MG63 (cell line): ENCODE measurements at regions not wholly inside any gene's neighbourhood (a gene's known extent, or its start where the extent isn't known, plus 50 kb on each side); places are given as distances from the start of the nearest gene placed in this dataset.

Experiments
- DNase-seq: peaks from one replicate; pipeline ENCODE4 v3.0.0-alpha.2; 2020
- H3K27me3 ChIP-seq: fragments of 250-450 bp; sonication (Bioruptor Pico); 2 replicates; pipeline ENCODE4 v1.5.1; 2020; ENCODE audit warnings: mild to moderate bottlenecking, moderate library complexity
- H3K36me3 ChIP-seq: fragments of 250-450 bp; sonication (Bioruptor Pico); 2 replicates; pipeline ENCODE4 v1.5.1; 2020; ENCODE audit warnings: mild to moderate bottlenecking, moderate library complexity
- H3K4me3 ChIP-seq: fragments of 250-450 bp; sonication (Bioruptor Pico); 2 replicates; pipeline ENCODE4 v1.5.1; 2020; ENCODE audit warnings: mild to moderate bottlenecking, moderate library complexity
- H3K9me3 ChIP-seq: fragments of 250-450 bp; sonication (Bioruptor Pico); 2 replicates; pipeline ENCODE4 v1.5.1; 2020; ENCODE audit warnings: mild to moderate bottlenecking, moderate library complexity

DNA sequence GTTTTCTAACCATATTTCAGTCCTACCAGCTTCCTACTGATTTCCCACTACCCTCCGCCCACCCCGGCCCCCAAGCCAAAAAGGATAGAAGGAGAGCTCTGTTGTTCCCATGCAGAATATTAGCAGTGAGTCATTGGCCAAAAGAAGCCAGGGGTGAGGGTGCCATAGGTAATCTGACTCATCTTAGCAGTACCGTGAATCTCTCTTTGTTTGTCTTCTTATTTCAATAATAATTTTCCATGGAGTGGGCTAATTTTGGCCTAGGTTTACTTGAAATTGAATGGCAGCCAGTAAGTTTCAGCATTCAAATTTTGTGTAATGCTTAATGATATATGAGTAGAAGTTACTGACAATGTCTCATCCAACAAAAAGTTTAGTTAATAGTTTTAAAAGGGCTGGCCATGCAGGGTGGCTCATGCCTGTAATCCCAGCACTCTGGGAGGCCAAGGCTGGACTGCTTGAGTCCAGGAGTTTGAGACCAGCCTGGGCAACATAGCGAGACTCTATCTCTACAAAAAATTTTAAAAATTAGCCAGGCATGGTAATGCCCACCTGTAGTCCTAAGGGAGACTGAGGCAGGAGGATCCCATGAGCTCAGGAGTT, 74.2 kb downstream of the C9orf152 start:
- peak; percentile 78 for DNase-seq
- Histone ChIP-seq H3K9me3 (no peaks in the 10 kb centered on the region), H3K36me3 (peaks cover 41% of the 10 kb centered on the region), H3K27me3 (no peaks in the 10 kb centered on the region), H3K4me3 (no peak overlapping the region)

DNA sequence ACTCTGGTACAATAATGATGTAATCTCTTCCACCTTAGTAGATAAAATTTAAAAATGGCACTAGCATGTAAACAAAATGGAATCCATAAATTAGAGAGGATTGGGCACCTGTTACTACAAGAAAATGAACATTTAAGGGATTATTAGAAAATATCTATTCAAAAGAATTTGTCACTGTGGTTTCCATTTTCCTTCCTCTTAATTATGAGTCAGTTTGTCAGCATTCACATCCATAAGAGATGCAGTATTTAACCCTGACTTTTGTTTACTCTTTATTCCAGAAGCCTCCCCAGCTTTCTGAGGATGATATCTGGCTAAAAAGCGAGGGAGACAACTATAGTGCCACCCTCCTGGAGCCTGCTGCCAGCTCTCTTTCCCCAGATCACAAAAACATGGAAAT, 72.1 kb downstream of the C9orf152 start:
- no peak overlapping the region for H3K4me3 ChIP-seq
- H3K36me3 ChIP-seq, result peaks cover 54% of the 10 kb centered on the region
- H3K27me3 ChIP-seq, result no peaks in the 10 kb centered on the region
- no peak for DNase-seq
- H3K9me3 ChIP-seq, result no peaks in the 10 kb centered on the region

DNA sequence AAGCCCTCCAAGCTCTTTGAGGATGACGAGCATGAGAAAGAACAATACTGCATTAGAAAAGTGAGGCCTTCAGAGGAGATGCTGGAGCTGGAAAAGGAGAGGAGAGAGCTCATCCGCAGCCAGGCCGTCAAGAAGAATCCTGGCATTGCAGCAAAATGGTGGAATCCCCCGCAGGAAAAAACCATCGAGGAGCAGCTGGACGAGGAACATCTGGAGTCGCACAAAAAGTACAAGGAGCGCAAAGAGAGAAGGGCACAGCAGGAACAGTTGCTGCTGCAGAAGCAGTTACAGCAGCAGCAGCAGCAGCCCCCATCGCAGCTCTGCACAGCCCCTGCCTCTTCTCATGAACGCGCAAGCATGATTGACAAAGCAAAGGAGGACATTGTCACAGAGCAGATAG, 71.2 kb downstream of the C9orf152 start:
- DNase-seq, result no peak
- Histone ChIP-seq H3K36me3 (peaks cover 52% of the 10 kb centered on the region), H3K4me3 (no peak overlapping the region), H3K27me3 (no peaks in the 10 kb centered on the region), H3K9me3 (no peaks in the 10 kb centered on the region)

DNA sequence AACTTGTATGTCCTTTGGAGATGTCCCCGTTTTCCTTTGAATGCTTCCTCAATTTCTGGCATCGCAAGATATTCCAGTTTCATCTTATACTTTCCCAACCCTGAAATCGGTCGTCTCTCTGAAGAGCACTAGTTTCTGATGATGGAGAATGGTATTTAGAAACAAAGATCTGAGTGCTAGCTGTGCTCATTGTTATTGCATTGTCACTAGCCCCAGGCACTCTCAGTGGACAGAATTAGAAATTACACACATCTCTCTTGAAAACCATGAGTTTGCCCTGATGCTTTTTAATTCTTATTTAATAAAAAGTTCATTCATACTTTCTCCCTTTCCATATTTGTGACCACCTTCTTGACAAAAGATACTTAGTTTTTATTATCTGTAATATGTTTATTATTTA, 67.7 kb downstream of the C9orf152 start:
- peaks cover 53% of the 10 kb centered on the region for H3K36me3 ChIP-seq
- DNase-seq, result no peak

DNA sequence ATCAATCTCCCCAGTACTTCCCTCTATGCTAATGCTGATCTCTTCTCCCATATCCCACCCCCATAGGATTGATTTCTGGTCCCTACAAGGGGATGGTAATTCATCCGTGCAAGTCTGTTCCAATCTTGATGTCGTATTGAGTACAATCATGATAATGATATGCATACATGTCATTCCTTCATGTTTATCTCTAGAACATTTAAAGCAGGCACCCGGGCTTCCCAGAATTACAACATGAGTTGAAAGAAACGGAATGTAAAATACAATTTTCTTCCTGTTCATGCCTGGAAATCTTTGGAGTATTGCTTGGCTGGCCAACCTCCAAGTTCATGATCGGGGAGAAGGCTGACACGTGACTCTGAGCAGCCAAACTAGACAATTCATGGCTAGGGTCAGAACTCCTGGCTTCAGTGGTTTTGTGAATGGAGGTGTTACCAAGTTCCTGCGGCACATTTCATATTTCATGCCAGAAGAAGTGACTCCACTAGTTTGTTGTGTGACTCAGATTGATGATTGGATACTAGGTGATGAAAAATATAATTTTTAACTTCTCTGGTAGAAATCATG, 66.6 kb downstream of the C9orf152 start:
- DNase-seq, result peak; percentile 88

More for the DNA sequence above, 67.7 kb downstream of the C9orf152 start:
- Histone ChIP-seq H3K27me3 (no peaks in the 10 kb centered on the region), H3K4me3 (no peak overlapping the region), H3K9me3 (no peaks in the 10 kb centered on the region)

DNA sequence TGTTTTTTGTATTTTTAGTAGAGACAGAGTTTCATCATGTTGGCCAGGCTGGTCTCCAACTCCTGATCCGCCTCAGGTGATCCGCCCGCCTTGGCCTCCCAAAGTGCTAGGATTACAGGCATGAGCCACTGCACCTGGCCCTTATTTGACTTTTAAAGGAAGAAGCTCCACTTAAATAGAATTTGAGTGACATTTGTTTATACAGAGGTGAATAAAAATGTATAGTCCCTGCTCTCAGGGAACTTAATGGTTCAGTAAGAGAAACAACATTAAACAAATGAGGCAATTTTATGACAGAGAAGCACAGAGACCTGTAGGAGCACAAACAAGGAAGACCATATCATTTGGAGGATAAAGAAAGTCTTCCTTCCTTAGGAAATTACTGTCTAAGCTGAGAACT, 65.7 kb downstream of the C9orf152 start:
- no peaks in the 10 kb centered on the region for H3K9me3 ChIP-seq
- H3K27me3 ChIP-seq, result no peaks in the 10 kb centered on the region
- no peak overlapping the region for H3K4me3 ChIP-seq
- H3K36me3 ChIP-seq, result peaks cover 47% of the 10 kb centered on the region
- DNase-seq, result no peak

More for the DNA sequence above, 66.6 kb downstream of the C9orf152 start:
- Histone ChIP-seq H3K9me3 (no peaks in the 10 kb centered on the region), H3K36me3 (peaks cover 54% of the 10 kb centered on the region), H3K4me3 (no peak overlapping the region), H3K27me3 (no peaks in the 10 kb centered on the region)

DNA sequence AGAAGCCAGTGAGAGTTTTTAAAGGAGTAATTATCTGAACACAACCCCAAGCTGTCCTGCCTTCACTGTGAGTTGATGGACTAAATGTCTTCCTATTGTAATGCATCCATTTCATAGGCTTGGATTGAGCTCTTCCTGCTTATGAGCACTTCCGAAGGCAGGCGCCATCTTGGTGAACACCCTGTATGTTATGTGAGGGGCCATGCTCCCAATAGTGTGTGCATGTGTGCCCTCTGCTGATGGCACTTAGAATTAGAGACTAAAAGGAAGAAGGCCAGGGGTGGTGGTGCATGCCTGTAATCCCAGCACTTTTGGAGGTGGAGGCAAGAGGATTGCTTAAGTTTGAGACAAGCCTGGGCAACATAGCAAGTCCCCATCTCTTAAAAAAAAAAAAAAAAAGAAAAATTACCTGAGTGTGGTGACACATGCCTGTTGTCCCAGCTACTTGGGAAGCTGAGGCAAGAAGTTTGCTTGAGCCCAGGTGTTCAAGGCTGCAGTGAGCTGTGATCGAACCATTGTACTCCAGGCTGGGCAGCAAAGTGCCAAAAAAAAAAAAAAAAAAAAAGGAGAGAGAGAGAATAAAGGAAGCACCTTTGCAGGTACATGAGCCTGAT, 65.0 kb downstream of the C9orf152 start:
- no peaks in the 10 kb centered on the region for H3K27me3 ChIP-seq
- H3K4me3 ChIP-seq, result no peak overlapping the region
- no peak for DNase-seq
- peaks cover 42% of the 10 kb centered on the region for H3K36me3 ChIP-seq
- no peaks in the 10 kb centered on the region for H3K9me3 ChIP-seq

DNA sequence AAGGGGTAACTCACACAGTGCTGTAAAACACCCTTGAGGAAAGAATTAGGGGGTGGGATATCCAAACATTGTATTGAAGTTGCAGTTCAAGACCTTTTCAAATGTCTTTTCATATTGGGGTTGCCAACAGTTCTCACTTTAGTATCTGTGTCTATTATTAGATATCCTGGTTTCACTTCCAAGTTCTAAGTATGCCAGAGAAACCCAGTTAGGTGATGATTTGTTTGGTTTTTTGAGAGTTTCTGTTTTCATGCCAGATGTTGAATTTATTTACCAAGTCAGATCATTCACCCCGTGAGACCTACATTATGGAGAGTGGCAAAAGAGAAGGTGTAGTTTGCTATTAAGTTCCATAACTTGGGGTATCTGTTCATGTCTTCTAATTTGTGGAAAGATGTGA, 64.5 kb downstream of the C9orf152 start:
- no peaks in the 10 kb centered on the region for H3K9me3 ChIP-seq
- peaks cover 42% of the 10 kb centered on the region for H3K36me3 ChIP-seq
- H3K27me3 ChIP-seq, result no peaks in the 10 kb centered on the region
- H3K4me3 ChIP-seq, result no peak overlapping the region
- DNase-seq, result no peak

DNA sequence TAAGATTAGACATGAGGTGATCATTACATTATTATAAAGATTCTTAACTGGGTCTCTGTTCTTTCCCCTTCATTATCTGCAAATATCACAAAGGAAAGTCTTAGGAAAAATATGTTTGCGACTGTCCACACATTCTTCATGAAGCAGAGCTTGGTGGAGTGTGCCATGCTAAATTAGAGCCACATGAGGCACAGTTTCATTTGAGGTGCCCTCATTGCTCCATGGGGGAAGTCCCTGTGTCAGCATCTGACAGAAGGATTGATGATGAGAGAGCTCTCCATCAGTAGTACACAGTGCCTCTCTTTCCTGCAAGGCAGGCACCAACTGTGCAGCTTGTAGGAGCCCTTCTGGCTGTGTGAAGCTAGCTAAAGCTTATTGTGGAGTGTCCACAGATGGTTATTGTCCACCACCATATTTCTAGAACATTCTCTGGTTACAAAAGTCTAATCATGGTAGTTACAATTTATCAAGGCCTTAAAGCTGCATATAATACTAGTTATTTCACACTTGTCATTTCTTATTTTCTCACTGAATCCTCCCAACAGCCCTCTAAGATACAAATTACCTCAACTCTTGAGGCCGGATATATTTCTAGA, 63.9 kb downstream of the C9orf152 start:
- DNase-seq, result no peak
- Histone ChIP-seq H3K4me3 (no peak overlapping the region), H3K27me3 (no peaks in the 10 kb centered on the region), H3K36me3 (peaks cover 42% of the 10 kb centered on the region), H3K9me3 (no peaks in the 10 kb centered on the region)

DNA sequence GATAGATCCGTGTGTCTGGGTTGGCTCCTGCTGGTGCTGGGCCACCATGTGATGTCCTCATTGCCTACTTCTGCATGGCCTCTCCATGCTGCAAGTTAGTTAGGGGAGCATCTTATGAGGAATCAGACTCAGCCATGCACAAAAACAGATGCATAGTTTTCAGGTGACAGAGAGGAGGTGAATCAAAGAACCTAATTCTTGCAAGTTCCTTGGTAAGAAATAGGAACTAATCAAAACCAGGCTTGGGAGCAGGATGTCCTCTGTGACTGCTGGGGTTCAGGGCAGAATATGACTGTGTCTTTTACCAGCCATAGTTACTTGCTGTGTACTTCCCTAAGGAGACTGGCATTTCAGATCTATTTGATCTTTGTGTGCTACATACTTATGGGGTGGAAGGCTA, 61.6 kb downstream of the C9orf152 start:
- peaks cover 43% of the 10 kb centered on the region for H3K36me3 ChIP-seq
- DNase-seq, result no peak
- H3K4me3 ChIP-seq, result no peak overlapping the region
- H3K27me3 ChIP-seq, result no peaks in the 10 kb centered on the region
- no peaks in the 10 kb centered on the region for H3K9me3 ChIP-seq

DNA sequence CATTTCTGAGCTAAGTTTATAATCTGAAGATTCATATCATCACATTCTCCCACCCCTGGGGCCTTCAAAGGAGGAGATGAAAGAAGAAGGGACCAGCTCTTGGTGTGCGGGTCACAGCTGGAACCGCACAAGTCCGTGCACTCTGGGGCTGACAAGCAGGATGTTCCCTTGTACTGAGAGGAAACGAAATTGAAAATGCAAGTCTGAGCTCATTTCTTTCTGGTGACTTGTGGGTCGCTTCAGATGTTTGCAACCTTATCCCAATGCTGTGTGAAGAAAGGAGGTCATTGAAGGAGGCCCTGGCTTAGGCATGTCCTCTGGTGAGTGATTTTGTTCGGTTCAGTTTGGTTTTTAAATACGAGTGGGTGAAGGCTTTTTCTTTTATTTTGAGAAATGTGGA, 59.6 kb downstream of the C9orf152 start:
- Histone ChIP-seq H3K9me3 (no peaks in the 10 kb centered on the region), H3K27me3 (no peaks in the 10 kb centered on the region), H3K36me3 (peaks cover 43% of the 10 kb centered on the region), H3K4me3 (no peak overlapping the region)
- no peak for DNase-seq

DNA sequence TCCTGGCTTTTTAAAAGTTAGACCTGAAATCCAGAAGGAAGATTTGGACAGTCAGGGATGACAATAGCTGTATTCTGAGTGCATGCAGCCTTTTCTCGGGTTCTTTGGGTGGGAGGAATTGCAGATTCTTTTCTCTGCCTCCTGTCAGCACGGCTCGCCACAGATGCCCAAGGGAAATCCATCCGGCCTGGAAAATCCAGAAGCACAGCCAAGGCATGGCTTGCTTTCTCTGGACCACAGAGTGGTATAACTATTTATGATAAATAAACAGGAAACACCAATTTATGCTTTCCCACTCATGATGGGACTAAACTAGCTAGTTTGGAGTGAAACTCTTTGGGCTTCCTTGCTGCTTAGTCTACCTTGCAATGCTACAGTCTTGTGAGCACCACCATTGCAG, 59.1 kb downstream of the C9orf152 start:
- DNase-seq, result no peak
- Histone ChIP-seq H3K27me3 (no peaks in the 10 kb centered on the region), H3K4me3 (no peak overlapping the region), H3K36me3 (peaks cover 44% of the 10 kb centered on the region), H3K9me3 (no peaks in the 10 kb centered on the region)
